SK-N-SH treated with all-trans-retinoic acid at 6 μM for 48 hours (cell line): ENCODE measurements at regions not wholly inside any gene's neighbourhood (a gene's known extent, or its start where the extent isn't known, plus 50 kb on each side); places are given as distances from the start of the nearest gene placed in this dataset.

Source experiments
- ATAC-seq: fragments of 200-7000 bp; cut with Tn5 transposase; 3 replicates; pipeline ENCODE4 v1.9.1; 2020; ENCODE audit warnings: mild to moderate bottlenecking, moderate library complexity
- ARNTL ChIP-seq: fragments of 450-650 bp; formaldehyde crosslinking; IDR thresholded peaks from 2 replicates; pipeline ENCODE4 v1.5.0; 2020; ENCODE audit warnings: low read depth, mild to moderate bottlenecking, moderate library complexity, borderline replicate concordance
- BACH2 ChIP-seq: fragments of 250-450 bp; sonication (Bioruptor Pico); IDR thresholded peaks from 2 replicates; pipeline ENCODE4 v1.9.0; 2021; ENCODE audit warnings: mild to moderate bottlenecking, borderline replicate concordance
- CSDC2 ChIP-seq: fragments of 250-450 bp; sonication (Bioruptor Pico); IDR thresholded peaks from 2 replicates; pipeline ENCODE4 v1.5.0; 2020; ENCODE audit warnings: mild to moderate bottlenecking, moderate library complexity
- ESRRG ChIP-seq: fragments of 250-450 bp; sonication (Bioruptor Pico); IDR thresholded peaks from 2 replicates; pipeline ENCODE4 v1.6.1; 2021; ENCODE audit warnings: mild to moderate bottlenecking
- GLIS3 ChIP-seq: fragments of 250-450 bp; sonication (Bioruptor Pico); IDR thresholded peaks from 2 replicates; pipeline ENCODE4 v1.5.0; 2020; ENCODE audit warnings: mild to moderate bottlenecking, moderate library complexity
- ISL1 ChIP-seq: fragments of 250-450 bp; sonication (Bioruptor Pico); IDR thresholded peaks from 2 replicates; pipeline ENCODE4 v2.1.2; 2022; ENCODE audit warnings: mild to moderate bottlenecking, moderate library complexity
- OSR1 ChIP-seq: fragments of 250-450 bp; sonication (Bioruptor Pico); IDR thresholded peaks from 2 replicates; pipeline ENCODE4 v1.8.0; 2022; ENCODE audit warnings: moderate library complexity, mild to moderate bottlenecking, inconsistent platforms
- PPARA ChIP-seq: fragments of 250-450 bp; sonication (Bioruptor Pico); IDR thresholded peaks from 2 replicates; pipeline ENCODE4 v1.5.0; 2020; ENCODE audit warnings: mild to moderate bottlenecking, borderline replicate concordance
- RARB ChIP-seq: fragments of 250-450 bp; sonication (Bioruptor Pico); IDR thresholded peaks from 2 replicates; pipeline ENCODE4 v1.8.0; 2021; ENCODE audit warnings: mild to moderate bottlenecking, moderate library complexity
- SNAI2 ChIP-seq: fragments of 250-450 bp; sonication (Bioruptor Pico); IDR thresholded peaks from 2 replicates; pipeline ENCODE4 v1.5.0; 2020; ENCODE audit warnings: mild to moderate bottlenecking, moderate library complexity
- TOX ChIP-seq: fragments of 250-450 bp; sonication (Bioruptor Pico); IDR thresholded peaks from 2 replicates; pipeline ENCODE4 v1.8.0; 2021; ENCODE audit warnings: mild to moderate bottlenecking, moderate library complexity, borderline replicate concordance
- ZFP3 ChIP-seq: fragments of 250-450 bp; sonication (Bioruptor Pico); IDR thresholded peaks from 2 replicates; pipeline ENCODE4 v1.5.0; 2020; ENCODE audit warnings: mild to moderate bottlenecking, moderate library complexity
- ZFP30 ChIP-seq: fragments of 450-650 bp; formaldehyde crosslinking; IDR thresholded peaks from 2 replicates; pipeline ENCODE4 v1.5.0; 2022; ENCODE audit warnings: mild to moderate bottlenecking, moderate library complexity
- ZNF565 ChIP-seq: fragments of 450-650 bp; formaldehyde crosslinking; conservative IDR thresholded peaks from 2 replicates; pipeline ENCODE4 v1.5.0; 2020; ENCODE audit warnings: low read depth, mild to moderate bottlenecking, moderate library complexity
- ZNF70 ChIP-seq: fragments of 450-650 bp; formaldehyde crosslinking; IDR thresholded peaks from 2 replicates; pipeline ENCODE4 v1.5.0; 2020; ENCODE audit warnings: mild to moderate bottlenecking, moderate library complexity
- ZNF8 ChIP-seq: fragments of 450-650 bp; formaldehyde crosslinking; IDR thresholded peaks from 2 replicates; pipeline ENCODE4 v1.5.0; 2020; ENCODE audit warnings: mild to moderate bottlenecking, moderate library complexity
- TF ChIP-seq, protein P1 (sequence below): fragments of 250-450 bp; sonication (Bioruptor Pico); IDR thresholded peaks from 2 replicates; pipeline ENCODE4 v1.8.0; 2020; ENCODE audit warnings: mild to moderate bottlenecking, moderate library complexity, borderline replicate concordance
- TF ChIP-seq, protein P2 (sequence below): fragments of 250-450 bp; sonication (Bioruptor Pico); IDR thresholded peaks from 2 replicates; pipeline ENCODE4 v1.5.1; 2020; ENCODE audit warnings: low read depth, mild to moderate bottlenecking, moderate library complexity
- TF ChIP-seq, protein P3 (sequence below): fragments of 250-450 bp; sonication (Bioruptor Pico); IDR thresholded peaks from 2 replicates; pipeline ENCODE4 v1.5.1; 2021; ENCODE audit warnings: mild to moderate bottlenecking, moderate library complexity
- TF ChIP-seq, protein P4 (sequence below): fragments of 250-450 bp; sonication (Bioruptor Pico); IDR thresholded peaks from 2 replicates; pipeline ENCODE4 v1.8.0; 2021; ENCODE audit warnings: low read depth, mild to moderate bottlenecking, moderate library complexity, borderline replicate concordance
- TF ChIP-seq, protein P5 (sequence below): fragments of 250-450 bp; sonication (Bioruptor Pico); IDR thresholded peaks from 2 replicates; pipeline ENCODE4 v1.5.0; 2020; ENCODE audit warnings: mild to moderate bottlenecking, moderate library complexity

DNA sequence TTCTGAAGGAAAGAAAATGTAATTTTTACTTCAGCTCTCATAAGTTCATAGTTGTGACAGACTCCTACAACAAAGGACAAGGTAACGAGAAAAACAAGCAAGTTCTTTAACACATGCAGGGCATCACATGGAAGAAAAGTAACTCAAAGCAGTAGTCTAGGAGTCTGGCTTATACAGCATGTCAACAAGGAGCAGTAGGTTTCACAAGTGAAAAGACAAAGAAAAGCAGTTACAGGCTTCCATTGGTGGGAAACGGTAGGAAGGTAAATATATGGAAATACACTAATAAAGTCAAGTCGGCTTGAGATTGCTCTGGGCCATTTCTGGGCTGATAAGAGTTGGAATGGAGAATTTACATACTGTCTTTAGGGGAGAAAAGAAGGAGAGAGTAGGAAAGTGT, 228.4 kb upstream of the ZFP42 start:
- TF ChIP-seq SNAI2 (CRISPR knock-in tag): no peak
- no peak for TF ChIP-seq ZFP30 (CRISPR knock-in tag)
- TF ChIP-seq, protein P1, sequence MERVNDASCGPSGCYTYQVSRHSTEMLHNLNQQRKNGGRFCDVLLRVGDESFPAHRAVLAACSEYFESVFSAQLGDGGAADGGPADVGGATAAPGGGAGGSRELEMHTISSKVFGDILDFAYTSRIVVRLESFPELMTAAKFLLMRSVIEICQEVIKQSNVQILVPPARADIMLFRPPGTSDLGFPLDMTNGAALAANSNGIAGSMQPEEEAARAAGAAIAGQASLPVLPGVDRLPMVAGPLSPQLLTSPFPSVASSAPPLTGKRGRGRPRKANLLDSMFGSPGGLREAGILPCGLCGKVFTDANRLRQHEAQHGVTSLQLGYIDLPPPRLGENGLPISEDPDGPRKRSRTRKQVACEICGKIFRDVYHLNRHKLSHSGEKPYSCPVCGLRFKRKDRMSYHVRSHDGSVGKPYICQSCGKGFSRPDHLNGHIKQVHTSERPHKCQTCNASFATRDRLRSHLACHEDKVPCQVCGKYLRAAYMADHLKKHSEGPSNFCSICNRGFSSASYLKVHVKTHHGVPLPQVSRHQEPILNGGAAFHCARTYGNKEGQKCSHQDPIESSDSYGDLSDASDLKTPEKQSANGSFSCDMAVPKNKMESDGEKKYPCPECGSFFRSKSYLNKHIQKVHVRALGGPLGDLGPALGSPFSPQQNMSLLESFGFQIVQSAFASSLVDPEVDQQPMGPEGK (CRISPR knock-in tag): no peak
- no peak for TF ChIP-seq OSR1
- TF ChIP-seq CSDC2: no peak
- TF ChIP-seq RARB: no peak
- TF ChIP-seq PPARA (CRISPR knock-in tag): no peak
- TF ChIP-seq ISL1 (CRISPR knock-in tag): no peak
- no peak for ATAC-seq

DNA sequence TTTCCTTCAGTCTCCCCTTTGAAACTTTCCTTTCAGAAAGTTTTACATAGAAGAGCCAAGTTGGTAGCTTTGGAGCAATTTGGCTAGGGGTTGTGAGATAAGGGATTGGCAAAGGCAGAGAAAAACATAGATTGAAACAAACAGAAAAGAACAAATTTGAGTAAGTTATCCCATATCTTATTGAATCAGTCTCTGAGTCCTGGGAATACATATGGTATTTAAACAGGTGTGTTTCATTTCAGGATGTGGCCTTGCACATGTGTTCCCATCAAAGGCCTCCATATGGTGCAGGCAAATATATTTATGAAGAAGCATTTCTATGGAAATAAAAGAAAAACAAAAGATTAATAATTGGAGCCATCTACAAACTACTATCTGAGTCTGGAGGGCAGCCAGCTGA, 227.9 kb upstream of the ZFP42 start:
- ATAC-seq: no peak
- no peak for TF ChIP-seq CSDC2
- TF ChIP-seq BACH2 (CRISPR knock-in tag): no peak
- TF ChIP-seq ESRRG (CRISPR knock-in tag): no peak
- TF ChIP-seq RARB: no peak
- TF ChIP-seq ISL1 (CRISPR knock-in tag): no peak
- TF ChIP-seq ZNF70 (CRISPR knock-in tag): no peak
- no peak for TF ChIP-seq ZNF8 (CRISPR knock-in tag)
- no peak for TF ChIP-seq GLIS3 (CRISPR knock-in tag)
- no peak for TF ChIP-seq ZNF565 (CRISPR knock-in tag)
- no peak for TF ChIP-seq OSR1
- TF ChIP-seq ARNTL (CRISPR knock-in tag): no peak

DNA sequence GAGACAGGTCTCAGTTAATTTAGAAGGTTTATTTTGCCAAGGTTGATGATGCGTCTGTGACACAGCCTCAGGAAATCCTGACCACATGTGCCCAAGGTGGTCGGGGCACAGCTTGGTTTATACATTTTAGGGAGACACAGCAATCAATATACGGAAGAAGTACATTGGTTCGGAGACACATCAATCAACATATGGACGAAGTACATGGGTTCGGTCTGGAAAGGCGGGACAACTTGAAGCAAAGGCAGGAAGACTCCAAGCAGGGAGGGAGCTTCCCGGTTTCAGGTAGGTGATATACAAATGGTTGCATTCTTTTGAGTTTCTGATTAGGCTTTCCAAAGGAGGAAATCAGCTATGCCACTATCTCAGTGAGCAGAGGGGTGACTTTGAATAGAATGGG, 225.2 kb upstream of the ZFP42 start:
- TF ChIP-seq ESRRG (CRISPR knock-in tag): no peak
- TF ChIP-seq RARB: no peak
- no peak for TF ChIP-seq TOX
- TF ChIP-seq, protein P2, sequence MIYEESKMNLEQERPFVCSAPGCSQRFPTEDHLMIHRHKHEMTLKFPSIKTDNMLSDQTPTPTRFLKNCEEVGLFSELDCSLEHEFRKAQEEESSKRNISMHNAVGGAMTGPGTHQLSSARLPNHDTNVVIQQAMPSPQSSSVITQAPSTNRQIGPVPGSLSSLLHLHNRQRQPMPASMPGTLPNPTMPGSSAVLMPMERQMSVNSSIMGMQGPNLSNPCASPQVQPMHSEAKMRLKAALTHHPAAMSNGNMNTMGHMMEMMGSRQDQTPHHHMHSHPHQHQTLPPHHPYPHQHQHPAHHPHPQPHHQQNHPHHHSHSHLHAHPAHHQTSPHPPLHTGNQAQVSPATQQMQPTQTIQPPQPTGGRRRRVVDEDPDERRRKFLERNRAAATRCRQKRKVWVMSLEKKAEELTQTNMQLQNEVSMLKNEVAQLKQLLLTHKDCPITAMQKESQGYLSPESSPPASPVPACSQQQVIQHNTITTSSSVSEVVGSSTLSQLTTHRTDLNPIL (CRISPR knock-in tag): no peak
- TF ChIP-seq ARNTL (CRISPR knock-in tag): no peak
- no peak for TF ChIP-seq ZFP3
- TF ChIP-seq, protein P3, sequence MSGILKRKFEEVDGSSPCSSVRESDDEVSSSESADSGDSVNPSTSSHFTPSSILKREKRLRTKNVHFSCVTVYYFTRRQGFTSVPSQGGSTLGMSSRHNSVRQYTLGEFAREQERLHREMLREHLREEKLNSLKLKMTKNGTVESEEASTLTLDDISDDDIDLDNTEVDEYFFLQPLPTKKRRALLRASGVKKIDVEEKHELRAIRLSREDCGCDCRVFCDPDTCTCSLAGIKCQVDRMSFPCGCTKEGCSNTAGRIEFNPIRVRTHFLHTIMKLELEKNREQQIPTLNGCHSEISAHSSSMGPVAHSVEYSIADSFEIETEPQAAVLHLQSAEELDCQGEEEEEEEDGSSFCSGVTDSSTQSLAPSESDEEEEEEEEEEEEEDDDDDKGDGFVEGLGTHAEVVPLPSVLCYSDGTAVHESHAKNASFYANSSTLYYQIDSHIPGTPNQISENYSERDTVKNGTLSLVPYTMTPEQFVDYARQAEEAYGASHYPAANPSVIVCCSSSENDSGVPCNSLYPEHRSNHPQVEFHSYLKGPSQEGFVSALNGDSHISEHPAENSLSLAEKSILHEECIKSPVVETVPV (CRISPR knock-in tag): no peak
- TF ChIP-seq, protein P1 (CRISPR knock-in tag): no peak
- no peak for TF ChIP-seq ZNF70 (CRISPR knock-in tag)
- TF ChIP-seq OSR1: no peak
- TF ChIP-seq, protein P4, sequence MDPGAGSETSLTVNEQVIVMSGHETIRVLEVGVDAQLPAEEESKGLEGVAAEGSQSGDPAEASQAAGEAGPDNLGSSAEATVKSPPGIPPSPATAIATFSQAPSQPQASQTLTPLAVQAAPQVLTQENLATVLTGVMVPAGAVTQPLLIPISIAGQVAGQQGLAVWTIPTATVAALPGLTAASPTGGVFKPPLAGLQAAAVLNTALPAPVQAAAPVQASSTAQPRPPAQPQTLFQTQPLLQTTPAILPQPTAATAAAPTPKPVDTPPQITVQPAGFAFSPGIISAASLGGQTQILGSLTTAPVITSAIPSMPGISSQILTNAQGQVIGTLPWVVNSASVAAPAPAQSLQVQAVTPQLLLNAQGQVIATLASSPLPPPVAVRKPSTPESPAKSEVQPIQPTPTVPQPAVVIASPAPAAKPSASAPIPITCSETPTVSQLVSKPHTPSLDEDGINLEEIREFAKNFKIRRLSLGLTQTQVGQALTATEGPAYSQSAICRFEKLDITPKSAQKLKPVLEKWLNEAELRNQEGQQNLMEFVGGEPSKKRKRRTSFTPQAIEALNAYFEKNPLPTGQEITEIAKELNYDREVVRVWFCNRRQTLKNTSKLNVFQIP (CRISPR knock-in tag): no peak
- TF ChIP-seq, all 23 proteins: peak for 0
- ATAC-seq: no peak

DNA sequence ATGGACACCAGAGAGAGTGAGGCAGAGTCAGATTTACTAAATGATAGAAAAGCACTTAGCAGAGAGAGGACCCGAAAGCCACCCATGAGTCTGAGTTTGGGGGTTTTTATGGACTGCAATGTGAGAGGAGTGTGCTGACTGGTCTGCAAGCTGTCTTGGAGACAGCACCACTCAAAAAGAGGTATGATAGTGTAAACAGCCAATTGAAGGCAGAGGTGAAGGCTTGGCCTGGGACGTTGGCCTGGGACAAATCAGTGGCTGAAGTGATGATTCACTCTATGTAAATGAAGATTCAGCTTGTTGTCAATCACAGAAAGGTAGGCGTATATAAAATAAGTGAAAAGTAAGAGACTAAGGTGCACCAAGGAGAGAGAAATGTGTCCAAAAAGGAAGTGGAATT, 217.6 kb upstream of the ZFP42 start:
- TF ChIP-seq, protein P5, sequence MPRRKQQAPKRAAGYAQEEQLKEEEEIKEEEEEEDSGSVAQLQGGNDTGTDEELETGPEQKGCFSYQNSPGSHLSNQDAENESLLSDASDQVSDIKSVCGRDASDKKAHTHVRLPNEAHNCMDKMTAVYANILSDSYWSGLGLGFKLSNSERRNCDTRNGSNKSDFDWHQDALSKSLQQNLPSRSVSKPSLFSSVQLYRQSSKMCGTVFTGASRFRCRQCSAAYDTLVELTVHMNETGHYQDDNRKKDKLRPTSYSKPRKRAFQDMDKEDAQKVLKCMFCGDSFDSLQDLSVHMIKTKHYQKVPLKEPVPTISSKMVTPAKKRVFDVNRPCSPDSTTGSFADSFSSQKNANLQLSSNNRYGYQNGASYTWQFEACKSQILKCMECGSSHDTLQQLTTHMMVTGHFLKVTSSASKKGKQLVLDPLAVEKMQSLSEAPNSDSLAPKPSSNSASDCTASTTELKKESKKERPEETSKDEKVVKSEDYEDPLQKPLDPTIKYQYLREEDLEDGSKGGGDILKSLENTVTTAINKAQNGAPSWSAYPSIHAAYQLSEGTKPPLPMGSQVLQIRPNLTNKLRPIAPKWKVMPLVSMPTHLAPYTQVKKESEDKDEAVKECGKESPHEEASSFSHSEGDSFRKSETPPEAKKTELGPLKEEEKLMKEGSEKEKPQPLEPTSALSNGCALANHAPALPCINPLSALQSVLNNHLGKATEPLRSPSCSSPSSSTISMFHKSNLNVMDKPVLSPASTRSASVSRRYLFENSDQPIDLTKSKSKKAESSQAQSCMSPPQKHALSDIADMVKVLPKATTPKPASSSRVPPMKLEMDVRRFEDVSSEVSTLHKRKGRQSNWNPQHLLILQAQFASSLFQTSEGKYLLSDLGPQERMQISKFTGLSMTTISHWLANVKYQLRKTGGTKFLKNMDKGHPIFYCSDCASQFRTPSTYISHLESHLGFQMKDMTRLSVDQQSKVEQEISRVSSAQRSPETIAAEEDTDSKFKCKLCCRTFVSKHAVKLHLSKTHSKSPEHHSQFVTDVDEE (CRISPR knock-in tag): no peak
- TF ChIP-seq CSDC2 (no peak), SNAI2 (CRISPR knock-in tag) (no peak), PPARA (CRISPR knock-in tag) (no peak)
- TF ChIP-seq, protein P1 (CRISPR knock-in tag): no peak
- ATAC-seq: no peak
